ES-I3 (cell line): ENCODE measurements at regions not wholly inside any gene's neighbourhood (a gene's known extent, or its start where the extent isn't known, plus 50 kb on each side); places are given as distances from the start of the nearest gene placed in this dataset.
A peak's percentile ranks its signal among the peaks of the same experiment; 100 is the strongest.
"Not testable (repeated sequence)": the region's sequence is repeated elsewhere in the genome, so short reads cannot be mapped to it uniquely, and the experiment has no call there.

Experiments used
- H3K36me3 ChIP-seq: 2 replicates; pipeline ENCODE4 v1.6.1; 2013; ENCODE audit warnings: mild to moderate bottlenecking, low read length, control low read depth, moderate library complexity; ENCODE audit not compliant: insufficient read depth
- H3K4me1 ChIP-seq: 2 replicates; pipeline ENCODE4 v1.6.1; 2013; ENCODE audit warnings: mild to moderate bottlenecking, control low read depth, low read length; ENCODE audit not compliant: insufficient read depth
- H3K9ac ChIP-seq: 2 replicates; pipeline ENCODE4 v1.6.1; 2013; ENCODE audit warnings: low read depth, mild to moderate bottlenecking, low read length, moderate library complexity
- H3K9me3 ChIP-seq: 2 replicates; pipeline ENCODE4 v1.6.1; 2013; ENCODE audit warnings: mild to moderate bottlenecking, low read length, moderate library complexity; ENCODE audit not compliant: control insufficient read depth, insufficient read depth

GRCh38 chrX:79919958-79920357 is 94.6 kb upstream of the TBX22 start:
- not testable (repeated sequence) for H3K36me3 ChIP-seq, H3K9me3 ChIP-seq, H3K9ac ChIP-seq, H3K4me1 ChIP-seq

GRCh38 chrX:79926791-79927190 is 87.8 kb upstream of the TBX22 start:
- H3K9me3 ChIP-seq, H3K36me3 ChIP-seq, H3K4me1 ChIP-seq: not testable (repeated sequence)
- peak overlapping the region; percentile 63 for H3K9ac ChIP-seq

- Histone ChIP-seq H3K4me1 (no peaks in the 10 kb centered on the region), H3K9ac (no peak overlapping the region), H3K36me3 (no peaks in the 10 kb centered on the region), H3K9me3 (no peaks in the 10 kb centered on the region)
Observed at GRCh38 chrX:79933938-79934337, 80.6 kb upstream of the TBX22 start.

GRCh38 chrX:79964173-79964572 is 50.4 kb upstream of the TBX22 start:
- not testable (repeated sequence) for H3K4me1 ChIP-seq, H3K9ac ChIP-seq, H3K36me3 ChIP-seq, H3K9me3 ChIP-seq
